Vagina (tissue), 2 donors: ENCODE measurements at regions not wholly inside any gene's neighbourhood (a gene's known extent, or its start where the extent isn't known, plus 50 kb on each side); places are given as distances from the start of the nearest gene placed in this dataset.
"Not testable (repeated sequence)": the region's sequence is repeated elsewhere in the genome, so short reads cannot be mapped to it uniquely, and the experiment has no call there.

Source experiments
- DNase-seq, 2 donors: peaks; one replicate each; pipeline ENCODE4 v3.0.0-alpha.2; 2017; ENCODE audit errors: extremely low spot score in 2 of 2
- H3K27ac ChIP-seq: fragments of 200-600 bp; sonication (generic); one replicate; pipeline ENCODE4 v1.5.1; 2019
- H3K27me3 ChIP-seq: fragments of 200-600 bp; sonication (generic); one replicate; pipeline ENCODE4 v1.5.1; 2019
- H3K36me3 ChIP-seq, 2 donors: fragments of 200-600 bp; sonication (generic); one replicate each; pipeline ENCODE4 v1.5.1; 2017 to 2019
- H3K4me1 ChIP-seq: fragments of 200-600 bp; sonication (generic); one replicate; pipeline ENCODE4 v1.5.1; 2019
- H3K4me3 ChIP-seq, 2 donors: fragments of 200-600 bp; sonication (generic); 1 replicate in 1 of 2; 2 replicates in 1 of 2; pipeline ENCODE4 v1.5.1; 2016 to 2019
- H3K9me3 ChIP-seq: fragments of 200-600 bp; sonication (generic); one replicate; pipeline ENCODE4 v1.5.1; 2019
- POLR2A ChIP-seq, 2 donors: fragments of 450-650 bp; IDR thresholded peaks; one replicate each; pipeline ENCODE4 v1.6.1; 2017; ENCODE audit warnings: antibody characterized with exemption in 2 of 2, mild to moderate bottlenecking in 2 of 2, moderate library complexity in 2 of 2
- POLR2AphosphoS5 ChIP-seq, 2 donors: sonication (generic); formaldehyde crosslinking; IDR thresholded peaks; one replicate each; pipeline ENCODE4 v1.9.0; 2017; ENCODE audit warnings: antibody characterized with exemption in 2 of 2, mild to moderate bottlenecking in 2 of 2, low read depth in 1 of 2; ENCODE audit not compliant: insufficient read depth in 1 of 2
- intact Hi-C: fragments of 100-400 bp; cut with DNase I; formaldehyde crosslinking; loops from one replicate; pipeline ENCODE4 v1.15.1; 2023
- TF ChIP-seq, protein P1 (sequence below), 3 experiments: fragments of 450-650 bp in 2 of 3; fragments of 200-600 bp in 1 of 3; sonication (generic) in 1 of 3; IDR thresholded peaks; one replicate each; pipeline ENCODE4 v1.5.1; 2017 to 2019; ENCODE audit warnings: antibody characterized with exemption in 3 of 3, mild to moderate bottlenecking in 2 of 3, moderate library complexity in 2 of 3

- Histone ChIP-seq H3K36me3 (no peaks in the 10 kb centered on the region), H3K4me1 (peaks cover 2% of the 10 kb centered on the region), H3K4me3 (no peak overlapping the region), H3K27ac (no peak overlapping the region), H3K9me3 (no peaks in the 10 kb centered on the region), H3K27me3 (no peaks in the 10 kb centered on the region)
- no peak for DNase-seq
- no peak for TF ChIP-seq POLR2AphosphoS5 (IDR thresholded peaks at IDR 0.05; ENCODE audit: insufficient read depth in 1 of 2, low read depth in 1 of 2)
- no peak for TF ChIP-seq POLR2A (IDR thresholded peaks at IDR 0.05)
- TF ChIP-seq, protein P1, sequence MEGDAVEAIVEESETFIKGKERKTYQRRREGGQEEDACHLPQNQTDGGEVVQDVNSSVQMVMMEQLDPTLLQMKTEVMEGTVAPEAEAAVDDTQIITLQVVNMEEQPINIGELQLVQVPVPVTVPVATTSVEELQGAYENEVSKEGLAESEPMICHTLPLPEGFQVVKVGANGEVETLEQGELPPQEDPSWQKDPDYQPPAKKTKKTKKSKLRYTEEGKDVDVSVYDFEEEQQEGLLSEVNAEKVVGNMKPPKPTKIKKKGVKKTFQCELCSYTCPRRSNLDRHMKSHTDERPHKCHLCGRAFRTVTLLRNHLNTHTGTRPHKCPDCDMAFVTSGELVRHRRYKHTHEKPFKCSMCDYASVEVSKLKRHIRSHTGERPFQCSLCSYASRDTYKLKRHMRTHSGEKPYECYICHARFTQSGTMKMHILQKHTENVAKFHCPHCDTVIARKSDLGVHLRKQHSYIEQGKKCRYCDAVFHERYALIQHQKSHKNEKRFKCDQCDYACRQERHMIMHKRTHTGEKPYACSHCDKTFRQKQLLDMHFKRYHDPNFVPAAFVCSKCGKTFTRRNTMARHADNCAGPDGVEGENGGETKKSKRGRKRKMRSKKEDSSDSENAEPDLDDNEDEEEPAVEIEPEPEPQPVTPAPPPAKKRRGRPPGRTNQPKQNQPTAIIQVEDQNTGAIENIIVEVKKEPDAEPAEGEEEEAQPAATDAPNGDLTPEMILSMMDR (IDR thresholded peaks at IDR 0.05) = no peak
- intact Hi-C loops = no loop called here
Observed at GRCh38 chr4:9685692-9686091, 95.7 kb upstream of the DRD5 start.

- intact Hi-C loops, H3K9me3 ChIP-seq, H3K36me3 ChIP-seq, DNase-seq, H3K4me1 ChIP-seq, H3K27me3 ChIP-seq: not testable (repeated sequence)
- Histone ChIP-seq H3K27ac (peak overlapping the region; percentile 84), H3K4me3 (peak overlapping the region; percentile 58 to 59)
Observed at GRCh38 chr4:9690636-9691237, 90.7 kb upstream of the DRD5 start.

DNA sequence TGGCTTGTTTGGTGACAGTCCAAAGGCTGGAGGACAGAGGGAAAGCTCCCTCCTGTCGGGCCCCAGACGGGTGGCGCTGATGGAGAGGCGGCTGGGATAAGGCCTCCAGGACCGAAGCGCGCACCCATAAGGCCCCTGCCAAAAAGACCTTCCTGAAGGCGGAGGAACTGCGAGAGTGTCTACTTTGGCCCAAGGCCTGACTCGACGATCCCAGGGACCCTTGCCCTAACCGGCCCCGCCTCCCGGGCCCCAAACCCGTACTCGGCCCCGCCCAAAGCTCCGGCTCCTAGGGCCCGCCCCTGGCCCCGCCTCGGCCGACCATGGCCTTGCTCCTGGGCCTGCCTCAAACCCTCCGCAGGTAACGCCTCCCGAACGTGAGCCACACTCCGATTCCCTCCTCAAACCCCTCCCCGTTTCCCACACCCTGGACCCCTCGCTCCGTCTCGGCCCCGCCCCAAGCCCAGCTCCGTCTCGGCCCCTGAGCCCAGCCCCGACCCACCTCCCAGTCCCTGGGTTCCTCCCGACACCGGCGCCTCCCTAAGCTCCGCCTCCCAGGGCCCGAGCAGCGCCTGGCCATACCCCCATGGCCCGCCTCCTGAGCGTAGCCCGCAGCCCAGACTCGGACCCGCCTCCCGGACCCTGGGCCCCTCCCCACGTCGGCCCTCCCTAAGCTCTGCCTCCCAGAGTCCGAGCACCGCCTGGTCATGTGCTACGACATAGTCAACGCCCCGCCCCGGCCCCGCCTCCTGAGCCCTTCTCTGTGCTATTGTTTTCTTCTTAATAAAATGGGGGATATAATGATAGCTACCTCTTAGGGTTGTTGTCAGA lies 90.0 kb upstream of the DRD5 start:
- H3K27ac ChIP-seq = peak overlapping the region; percentile 84
- TF ChIP-seq POLR2A (IDR thresholded peaks at IDR 0.05) = no peak
- peak in 1 of 2 donors; percentile 43 for TF ChIP-seq POLR2AphosphoS5 (IDR thresholded peaks at IDR 0.05; ENCODE audit: insufficient read depth in 1 of 2, low read depth in 1 of 2)
- no peaks in the 10 kb centered on the region for H3K36me3 ChIP-seq
- intact Hi-C loops = no loop called here
- H3K27me3 ChIP-seq = no peaks in the 10 kb centered on the region
- DNase-seq = peak; percentile 96 to 97
- no peaks in the 10 kb centered on the region for H3K9me3 ChIP-seq
- H3K4me3 ChIP-seq = peak overlapping the region; percentile 58 to 59
- H3K4me1 ChIP-seq = peaks cover 6% of the 10 kb centered on the region

DNA sequence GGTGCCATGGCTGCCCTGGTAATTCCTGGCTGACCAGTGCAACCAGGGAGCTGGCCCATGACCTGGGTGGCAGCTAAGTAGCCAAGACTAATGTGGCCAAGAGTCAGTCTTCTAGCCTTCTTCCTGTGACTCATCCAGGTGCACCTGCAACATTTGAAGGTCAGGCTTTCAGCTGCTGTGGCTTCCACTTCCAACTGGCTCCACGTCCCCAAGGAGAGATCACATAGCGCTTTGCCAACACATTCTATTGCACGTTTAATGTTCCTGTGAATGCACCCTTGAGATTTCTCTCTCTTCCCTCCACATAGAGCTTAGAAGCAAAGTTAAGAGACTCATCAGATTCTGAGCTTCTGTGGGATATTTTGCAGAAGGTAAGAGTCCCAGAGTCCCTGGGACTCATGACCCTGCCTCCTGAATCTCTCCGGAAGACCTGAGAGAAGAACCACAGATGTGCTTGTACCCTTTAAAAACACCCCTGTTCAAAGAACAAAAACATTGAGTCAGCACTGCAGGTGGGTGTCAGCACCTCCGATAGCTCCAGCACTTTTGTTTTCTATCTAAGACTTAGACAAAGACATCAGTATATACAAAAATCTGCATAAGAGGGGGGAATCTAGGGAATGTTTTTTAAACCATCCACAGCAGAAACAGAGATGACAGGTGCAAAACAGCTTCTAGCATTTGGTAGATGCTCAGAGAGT lies 88.5 kb upstream of the DRD5 start:
- DNase-seq, H3K36me3 ChIP-seq, intact Hi-C loops, H3K4me1 ChIP-seq, H3K9me3 ChIP-seq, H3K27me3 ChIP-seq, H3K4me3 ChIP-seq, H3K27ac ChIP-seq: not testable (repeated sequence)

- H3K27me3 ChIP-seq, H3K27ac ChIP-seq, H3K9me3 ChIP-seq, DNase-seq, H3K4me3 ChIP-seq, H3K4me1 ChIP-seq, intact Hi-C loops, H3K36me3 ChIP-seq: not testable (repeated sequence)
Observed at GRCh38 chr4:9694403-9694802, 87.0 kb upstream of the DRD5 start.

- H3K9me3 ChIP-seq, intact Hi-C loops, H3K36me3 ChIP-seq, H3K4me3 ChIP-seq, H3K27ac ChIP-seq, H3K27me3 ChIP-seq, DNase-seq, H3K4me1 ChIP-seq: not testable (repeated sequence)
- TF ChIP-seq, protein P1 (IDR thresholded peaks at IDR 0.05) = peak in 1 of 3 experiments; percentile 11
Observed at GRCh38 chr4:9695994-9696393, 85.4 kb upstream of the DRD5 start.

GRCh38 chr4:9696561-9696960 lies 84.9 kb upstream of the DRD5 start:
- H3K4me1 ChIP-seq, H3K4me3 ChIP-seq, H3K27ac ChIP-seq, H3K36me3 ChIP-seq, DNase-seq, H3K9me3 ChIP-seq, intact Hi-C loops, H3K27me3 ChIP-seq: not testable (repeated sequence)

- H3K4me1 ChIP-seq, H3K36me3 ChIP-seq, H3K4me3 ChIP-seq, H3K27me3 ChIP-seq, H3K27ac ChIP-seq, H3K9me3 ChIP-seq, DNase-seq, intact Hi-C loops: not testable (repeated sequence)
Observed at GRCh38 chr4:9702019-9702418, 79.4 kb upstream of the DRD5 start.

- intact Hi-C loops, H3K4me3 ChIP-seq, H3K27ac ChIP-seq, DNase-seq, H3K9me3 ChIP-seq, H3K36me3 ChIP-seq, H3K4me1 ChIP-seq, H3K27me3 ChIP-seq: not testable (repeated sequence)
Observed at GRCh38 chr4:9702696-9703095, 78.7 kb upstream of the DRD5 start.
